ENCODE measurements at regions not wholly inside any gene's neighbourhood (a gene's known extent, or its start where the extent isn't known, plus 50 kb on each side); places are given as distances from the start of the nearest gene placed in this dataset.

- TF ChIP-seq FOXA1 (IDR thresholded peaks at IDR 0.05) (no peak), ATF3 (IDR thresholded peaks at IDR 0.05) (no peak), FOXA2 (IDR thresholded peaks at IDR 0.05) (no peak), MAX (IDR thresholded peaks at IDR 0.05) (no peak), REST (IDR thresholded peaks at IDR 0.05) (no peak), ZBTB33 (IDR thresholded peaks at IDR 0.05) (no peak), HNF4A (conservative IDR thresholded peaks at IDR 0.05) (no peak), RXRA (IDR thresholded peaks at IDR 0.05) (no peak), NR2F2 (IDR thresholded peaks at IDR 0.05) (no peak), RAD21 (IDR thresholded peaks at IDR 0.05) (no peak), TAF1 (conservative IDR thresholded peaks at IDR 0.05) (no peak), SP1 (IDR thresholded peaks at IDR 0.05) (no peak), JUND (IDR thresholded peaks at IDR 0.05) (no peak), EGR1 (IDR thresholded peaks at IDR 0.05; ENCODE audit: low read depth in 2 of 2) (no peak), CTCF (IDR thresholded peaks at IDR 0.05; ENCODE audit: low read depth, low read length, missing input control) (no peak), GABPA (IDR thresholded peaks at IDR 0.05 in 1 of 2, conservative IDR thresholded peaks at IDR 0.05 in 1 of 2) (no peak), YY1 (IDR thresholded peaks at IDR 0.05) (no peak)
- H3K27me3 ChIP-seq (ENCODE audit: control insufficient read depth in 4 of 4, insufficient read depth in 4 of 4, low read length in 3 of 4), result no peaks in the 10 kb centered on the region
- WGBS, result 62% methylated on average over 2 of the region's 2 CpGs
Observed at GRCh38 chr4:131638781-131639180, 1510.3 kb upstream of the PCDH10 start.

GRCh38 chr4:131644619-131645018 lies 1504.5 kb upstream of the PCDH10 start:
- no peak overlapping the region for H3K9ac ChIP-seq (ENCODE audit: low read depth in 1 of 2, low read length in 2 of 2)
- H3K27me3 ChIP-seq (ENCODE audit: control insufficient read depth in 4 of 4, insufficient read depth in 4 of 4, low read length in 3 of 4), result no peaks in the 10 kb centered on the region
- no peak for TF ChIP-seq ATF3 (IDR thresholded peaks at IDR 0.05)
- TF ChIP-seq EGR1 (IDR thresholded peaks at IDR 0.05; ENCODE audit: low read depth in 2 of 2), result no peak
- TF ChIP-seq FOXA1 (IDR thresholded peaks at IDR 0.05), result no peak
- TF ChIP-seq GABPA (IDR thresholded peaks at IDR 0.05 in 1 of 2, conservative IDR thresholded peaks at IDR 0.05 in 1 of 2), result no peak
- TF ChIP-seq RAD21 (IDR thresholded peaks at IDR 0.05), result no peak
- no peak for TF ChIP-seq SP1 (IDR thresholded peaks at IDR 0.05)
- no peak for TF ChIP-seq RXRA (IDR thresholded peaks at IDR 0.05)
- TF ChIP-seq YY1 (IDR thresholded peaks at IDR 0.05), result no peak
- TF ChIP-seq JUND (IDR thresholded peaks at IDR 0.05), result no peak
- no peak for TF ChIP-seq MAX (IDR thresholded peaks at IDR 0.05)
- TF ChIP-seq ZBTB33 (IDR thresholded peaks at IDR 0.05), result no peak
- no peak for TF ChIP-seq REST (IDR thresholded peaks at IDR 0.05)

More at GRCh38 chr4:131638781-131639180, 1510.3 kb upstream of the PCDH10 start:
- no peak overlapping the region for H3K27ac ChIP-seq (ENCODE audit: low read depth in 1 of 2, low read length in 2 of 2)
- no peaks in the 10 kb centered on the region for H3K4me1 ChIP-seq (ENCODE audit: control insufficient read depth in 4 of 4, insufficient read depth in 4 of 4, low read length in 3 of 4)
- no peak overlapping the region for H3K4me3 ChIP-seq (ENCODE audit: low read depth in 1 of 3, low read length in 3 of 3)
- no peaks in the 10 kb centered on the region for H3K9me3 ChIP-seq (ENCODE audit: control insufficient read depth in 4 of 4, low read length in 3 of 4)
- H3K9ac ChIP-seq (ENCODE audit: low read depth in 1 of 2, low read length in 2 of 2), result no peak overlapping the region
- H3K36me3 ChIP-seq (ENCODE audit: control insufficient read depth in 4 of 4, insufficient read depth in 3 of 4, low read depth in 1 of 4, low read length in 3 of 4), result no peaks in the 10 kb centered on the region
- DNase-seq (ENCODE audit: low spot score), result no peak

More at GRCh38 chr4:131644619-131645018, 1504.5 kb upstream of the PCDH10 start:
- Histone ChIP-seq H3K9me3 (ENCODE audit: control insufficient read depth in 4 of 4, low read length in 3 of 4) (no peaks in the 10 kb centered on the region), H3K27ac (ENCODE audit: low read depth in 1 of 2, low read length in 2 of 2) (no peak overlapping the region), H3K4me1 (ENCODE audit: control insufficient read depth in 4 of 4, insufficient read depth in 4 of 4, low read length in 3 of 4) (no peaks in the 10 kb centered on the region), H3K36me3 (ENCODE audit: control insufficient read depth in 4 of 4, insufficient read depth in 3 of 4, low read depth in 1 of 4, low read length in 3 of 4) (no peaks in the 10 kb centered on the region), H3K4me3 (ENCODE audit: low read depth in 1 of 3, low read length in 3 of 3) (no peak overlapping the region)
- no peak for DNase-seq (ENCODE audit: low spot score)
- WGBS, result 23% methylated on average over 1 of the region's 1 CpG
